HepG2 (cell line): ENCODE measurements at regions not wholly inside any gene's neighbourhood (a gene's known extent, or its start where the extent isn't known, plus 50 kb on each side); places are given as distances from the start of the nearest gene placed in this dataset.

Experiments used
- ATAC-seq: fragments of 200-7000 bp; cut with Tn5 transposase; 3 replicates; pipeline ENCODE4 v1.9.1; 2020; ENCODE audit warnings: mild to moderate bottlenecking, moderate library complexity
- BruUV-seq: library from RNA; stranded (reverse); fragments of 400-500 nt; replicated peaks from 2 replicates; lab custom pipeline; 2021; lab: Mats Ljungman, UMichigan
- CTCF ChIA-PET: fragments of 300-600 bp; formaldehyde crosslinking; extraction: SDS; loops from one replicate; lab custom pipeline; 2021; ENCODE audit warnings: low total read pairs, inconsistent platforms, low intra/inter-chr PET ratio; lab: Yijun Ruan, JAX
- POLR2A ChIA-PET: fragments of 350-600 bp; sonication (Branson Sonifier 250); formaldehyde crosslinking; loops from one replicate; lab custom pipeline; 2020; ENCODE audit warnings: antibody characterized with exemption, inconsistent platforms; lab: Yijun Ruan, JAX
- DNase-seq: peaks from one replicate; pipeline ENCODE4 v3.0.0-alpha.2; 2015; ENCODE audit warnings: low spot score
- FAIRE-seq: peaks from 3 replicates; lab custom pipeline; 2011; peaks lifted over from hg19 to GRCh38; lab: Jason Lieb, UNC
- H2AFZ ChIP-seq: one replicate; pipeline ENCODE4 v1.6.1; 2011; ENCODE audit warnings: low read length, inconsistent platforms
- H3K27ac ChIP-seq: fragments of 300-600 bp; 3 replicates; pipeline ENCODE4 v1.8.0; 2011; ENCODE audit warnings: mixed run types, mild to moderate bottlenecking, mixed read lengths, low read length, inconsistent platforms; ENCODE audit not compliant: insufficient read depth; ENCODE audit errors: extremely low read length
- H3K27me3 ChIP-seq, 2 experiments: fragments of 200-600 bp in 1 of 2; 2 replicates in 1 of 2; 3 replicates in 1 of 2; pipeline versions ENCODE4 v1.6.0 to v1.8.0; 2011; ENCODE audit warnings: low read length in 2 of 2, mild to moderate bottlenecking in 2 of 2, moderate library complexity in 2 of 2, inconsistent platforms in 1 of 2; ENCODE audit not compliant: insufficient read depth in 2 of 2, control insufficient read depth in 1 of 2
- H3K36me3 ChIP-seq, 2 experiments: fragments of 200-600 bp in 1 of 2; replicated peaks in 1 of 2; 2 replicates in 1 of 2; 3 replicates in 1 of 2; pipeline versions ENCODE4 v1.5.1 to v1.8.0; 2011; ENCODE audit warnings: low read length in 2 of 2, inconsistent platforms in 1 of 2; ENCODE audit not compliant: insufficient read depth in 2 of 2, control insufficient read depth in 1 of 2
- H3K4me1 ChIP-seq: 2 replicates; pipeline ENCODE4 v1.5.1; 2012; ENCODE audit warnings: low read length, inconsistent platforms; ENCODE audit not compliant: insufficient read depth
- H3K4me2 ChIP-seq: 2 replicates; pipeline ENCODE4 v1.6.0; 2011; ENCODE audit warnings: low read depth, low read length, inconsistent platforms
- H3K4me3 ChIP-seq, 3 experiments: fragments of 200-600 bp in 1 of 3; sonication (generic), shearing (Covaris generic) in 1 of 3; replicated peaks in 1 of 3; 2 replicates each; pipeline ENCODE4 v1.5.1; 2011 to 2016; ENCODE audit warnings: low read length in 3 of 3, inconsistent platforms in 2 of 3, low read depth in 2 of 3, mild to moderate bottlenecking in 2 of 3, control low read depth in 1 of 3, mixed read lengths in 1 of 3; ENCODE audit not compliant: insufficient read depth in 1 of 3
- H3K79me2 ChIP-seq: one replicate; pipeline ENCODE4 v1.6.1; 2011; ENCODE audit warnings: low read length, inconsistent platforms; ENCODE audit not compliant: insufficient read depth
- H3K9ac ChIP-seq: 2 replicates; pipeline ENCODE4 v1.6.0; 2011; ENCODE audit warnings: mild to moderate bottlenecking, low read depth, low read length, inconsistent platforms; ENCODE audit not compliant: insufficient read depth
- H3K9me3 ChIP-seq: 2 replicates; pipeline ENCODE4 v1.5.1; 2012; ENCODE audit warnings: mild to moderate bottlenecking, low read length
- H4K20me1 ChIP-seq: 2 replicates; pipeline ENCODE4 v1.6.0; 2011; ENCODE audit warnings: inconsistent platforms, mild to moderate bottlenecking, low read length, moderate library complexity; ENCODE audit not compliant: insufficient read depth
- CBX5 ChIP-seq: sonication (generic); formaldehyde crosslinking; IDR thresholded peaks from 2 replicates; pipeline ENCODE4 v1.4.0; 2020; ENCODE audit warnings: missing genetic modification reagents, borderline replicate concordance
- HDAC2 ChIP-seq: sonication (generic); formaldehyde crosslinking; IDR thresholded peaks from 2 replicates; pipeline ENCODE4 v1.4.0; 2020; ENCODE audit warnings: missing genetic modification reagents
- HOXD1 ChIP-seq: sonication (generic); formaldehyde crosslinking; IDR thresholded peaks from 2 replicates; pipeline ENCODE4 v1.5.0; 2020; ENCODE audit warnings: missing genetic modification reagents
- JUND ChIP-seq: sonication (generic); formaldehyde crosslinking; IDR thresholded peaks from 2 replicates; pipeline ENCODE4 v1.8.0; 2022; ENCODE audit warnings: mild to moderate bottlenecking, missing genetic modification reagents
- MBD4 ChIP-seq: IDR thresholded peaks from 2 replicates; pipeline ENCODE4 v1.6.1; 2012; ENCODE audit warnings: low read length, inconsistent platforms, borderline replicate concordance
- MEIS2 ChIP-seq: sonication (generic); formaldehyde crosslinking; IDR thresholded peaks from 2 replicates; pipeline ENCODE4 v1.9.0; 2021; ENCODE audit warnings: mild to moderate bottlenecking, missing genetic modification reagents
- MXD4 ChIP-seq: IDR thresholded peaks from 2 replicates; pipeline ENCODE4 v1.6.1; 2016; ENCODE audit warnings: mild to moderate bottlenecking, missing biosample characterization, missing genetic modification reagents
- PRDM4 ChIP-seq: sonication (generic); formaldehyde crosslinking; IDR thresholded peaks from 2 replicates; pipeline ENCODE4 v1.9.0; 2021; ENCODE audit warnings: missing genetic modification reagents, borderline replicate concordance
- SNAI1 ChIP-seq: sonication (generic); formaldehyde crosslinking; IDR thresholded peaks from 2 replicates; pipeline ENCODE4 v1.5.0; 2020; ENCODE audit warnings: mild to moderate bottlenecking, missing genetic modification reagents, borderline replicate concordance
- SYNCRIP ChIP-seq: fragments of 200-400 bp; formaldehyde crosslinking; IDR thresholded peaks from 2 replicates; pipeline ENCODE4 v1.6.1; 2018; ENCODE audit warnings: mild to moderate bottlenecking, low read depth, low read length; ENCODE audit not compliant: insufficient read depth
- ZC3H13 ChIP-seq: sonication (generic); formaldehyde crosslinking; IDR thresholded peaks from 2 replicates; pipeline ENCODE4 v1.8.1; 2023; ENCODE audit warnings: mild to moderate bottlenecking, missing genetic modification reagents, moderate library complexity
- ZKSCAN8 ChIP-seq: IDR thresholded peaks from 2 replicates; pipeline ENCODE4 v1.6.1; 2016; ENCODE audit warnings: borderline replicate concordance, missing genetic modification reagents, missing compliant biosample characterization
- ZNF234 ChIP-seq: sonication (generic); formaldehyde crosslinking; conservative IDR thresholded peaks from 2 replicates; pipeline ENCODE4 v1.5.1; 2020; ENCODE audit warnings: mild to moderate bottlenecking, missing genetic modification reagents
- ZNF510 ChIP-seq: sonication (generic); formaldehyde crosslinking; IDR thresholded peaks from 2 replicates; pipeline ENCODE4 v1.4.0; 2020; ENCODE audit warnings: low read depth, mild to moderate bottlenecking, missing genetic modification reagents
- ZNF577 ChIP-seq: sonication (generic); formaldehyde crosslinking; IDR thresholded peaks from 2 replicates; pipeline ENCODE4 v1.4.0; 2020; ENCODE audit warnings: mild to moderate bottlenecking, low read depth, missing genetic modification reagents, borderline replicate concordance
- ZNF768 ChIP-seq: sonication (generic); formaldehyde crosslinking; IDR thresholded peaks from 2 replicates; pipeline ENCODE4 v1.4.0; 2020; ENCODE audit warnings: missing genetic modification reagents
- WGBS: methylation state at CpG from one replicate; pipeline ENCODE4 v1.1.6; 2017; ENCODE audit warnings: low lambda C conversion rate; 5-methylcytosine and 5-hydroxymethylcytosine counted together
- in situ Hi-C: cut with HindIII; loops from 2 replicates; pipeline ENCODE4 v1.10.0; 2017; ENCODE audit warnings: low pct_unique_long_range_greater_than_20kb; ENCODE audit not compliant: extremely low pct_ligation_motif_present
- intact Hi-C: fragments of 100-400 bp; cut with micrococcal nuclease; formaldehyde crosslinking; loops from one replicate; pipeline ENCODE4 v1.10.0; 2022; ENCODE audit not compliant: unreplicated experiment

- no peak for ATAC-seq
- no peak for DNase-seq
- Histone ChIP-seq H2AFZ (no peak overlapping the region), H3K27me3 (no peaks in the 10 kb centered on the region; a peak in 1 of 5 replicates), H3K4me1 (no peaks in the 10 kb centered on the region), H3K36me3 (no peaks in the 10 kb centered on the region), H3K79me2 (no peaks in the 10 kb centered on the region), H3K4me2 (no peak overlapping the region), H3K4me3 (no peak overlapping the region), H3K9ac (no peak overlapping the region), H3K27ac (no peak overlapping the region), H4K20me1 (no peaks in the 10 kb centered on the region), H3K9me3 (no peaks in the 10 kb centered on the region)
- ChIA-PET POLR2A (no interaction called here), CTCF (interaction anchor here (2.3 kb wide), 1 partner anchor 174 kb away, joined by 22 read pairs; no protein-coding TSS in a partner anchor)
- intact Hi-C loops (loop anchor here (1.0 to 2.0 kb wide), 2 partner anchors 174 to 463 kb away; no protein-coding TSS in a partner anchor), in situ Hi-C loops (no loop called here)
- WGBS, result 21% methylated on average over 7 of the region's 7 CpGs
- FAIRE-seq, result no peak
- TF ChIP-seq SYNCRIP (no peak), ZNF768 (CRISPR knock-in tag) (no peak), ZKSCAN8 (CRISPR knock-in tag) (no peak), CBX5 (CRISPR knock-in tag) (no peak), JUND (CRISPR knock-in tag) (no peak), MXD4 (CRISPR knock-in tag) (no peak), MEIS2 (CRISPR knock-in tag) (no peak), HDAC2 (CRISPR knock-in tag) (no peak)
- BruUV-seq, result no TSS peak
Observed at GRCh38 chr7:25391961-25392587, 163.8 kb upstream of the NPVF start.

GRCh38 chr7:25392588-25393338 lies 164.5 kb upstream of the NPVF start:
- BruUV-seq, result no TSS peak
- ChIA-PET CTCF (no interaction called here), POLR2A (no interaction called here)
- Histone ChIP-seq H3K9me3 (no peaks in the 10 kb centered on the region), H4K20me1 (no peaks in the 10 kb centered on the region), H3K9ac (no peak overlapping the region), H3K27me3 (no peaks in the 10 kb centered on the region; a peak in 1 of 5 replicates), H2AFZ (no peak overlapping the region), H3K36me3 (no peaks in the 10 kb centered on the region), H3K27ac (no peak overlapping the region), H3K4me2 (no peak overlapping the region), H3K4me3 (no peak overlapping the region), H3K79me2 (no peaks in the 10 kb centered on the region), H3K4me1 (no peaks in the 10 kb centered on the region)
- DNase-seq (no peak), FAIRE-seq (no peak), ATAC-seq (no peak)
- 24% methylated on average over 9 of the region's 10 CpGs for WGBS
- TF ChIP-seq ZNF577 (CRISPR knock-in tag) (no peak), ZNF234 (CRISPR knock-in tag) (no peak), SNAI1 (CRISPR knock-in tag) (no peak), HOXD1 (no peak), ZNF510 (CRISPR knock-in tag) (no peak), PRDM4 (CRISPR knock-in tag) (no peak), MBD4 (no peak), ZC3H13 (CRISPR knock-in tag) (no peak)
- in situ Hi-C loops, result no loop called here
- intact Hi-C loops, result no loop called here
